Prostate gland (tissue), 2 donors: ENCODE measurements at regions not wholly inside any gene's neighbourhood (a gene's known extent, or its start where the extent isn't known, plus 50 kb on each side); places are given as distances from the start of the nearest gene placed in this dataset.

Experiments
- DNase-seq: peaks from one replicate; pipeline ENCODE4 v3.0.0-alpha.2; 2019; ENCODE audit warnings: low spot score
- H3K27ac ChIP-seq, 2 donors: fragments of 200-600 bp; sonication (generic); 2 replicates each; pipeline ENCODE4 v1.5.1; 2017 to 2019
- H3K27me3 ChIP-seq: fragments of 200-600 bp; sonication (generic); replicated peaks from 2 replicates; pipeline ENCODE4 v1.5.1; 2019; ENCODE audit not compliant: insufficient read depth
- H3K36me3 ChIP-seq, 2 donors: fragments of 200-600 bp; sonication (generic); 1 replicate in 1 of 2; 2 replicates in 1 of 2; pipeline versions ENCODE4 v1.5.1 to v1.8.1; 2017 to 2019
- H3K4me1 ChIP-seq: fragments of 200-600 bp; sonication (generic); replicated peaks from 2 replicates; pipeline ENCODE4 v1.5.1; 2019
- H3K4me3 ChIP-seq, 2 donors: fragments of 200-600 bp; sonication (generic); 2 replicates each; pipeline ENCODE4 v1.5.1; 2017 to 2019
- H3K9me3 ChIP-seq: fragments of 200-600 bp; sonication (generic); 2 replicates; pipeline ENCODE4 v1.5.1; 2017
- POLR2A ChIP-seq: fragments of 450-650 bp; IDR thresholded peaks from one replicate; pipeline ENCODE4 v1.6.1; 2016; ENCODE audit warnings: antibody characterized with exemption, mild to moderate bottlenecking
- POLR2AphosphoS5 ChIP-seq: sonication (generic); formaldehyde crosslinking; IDR thresholded peaks from one replicate; pipeline ENCODE4 v1.6.1; 2017; ENCODE audit warnings: antibody characterized with exemption
- WGBS: methylation state at CpG from one replicate; pipeline ENCODE4 v1.1.5; 2018; 5-methylcytosine and 5-hydroxymethylcytosine counted together
- intact Hi-C: fragments of 100-400 bp; cut with DNase I; formaldehyde crosslinking; loops from one replicate; pipeline ENCODE4 v1.14.2; 2022
- TF ChIP-seq, protein P1 (sequence below), 4 experiments: fragments of 200-600 bp in 2 of 4; fragments of 450-650 bp in 2 of 4; sonication (generic) in 2 of 4; IDR thresholded peaks; 1 replicate in 3 of 4; 2 replicates in 1 of 4; pipeline ENCODE4 v1.5.1; 2016 to 2019; ENCODE audit warnings: antibody characterized with exemption in 4 of 4, mild to moderate bottlenecking in 2 of 4, moderate library complexity in 2 of 4

DNA sequence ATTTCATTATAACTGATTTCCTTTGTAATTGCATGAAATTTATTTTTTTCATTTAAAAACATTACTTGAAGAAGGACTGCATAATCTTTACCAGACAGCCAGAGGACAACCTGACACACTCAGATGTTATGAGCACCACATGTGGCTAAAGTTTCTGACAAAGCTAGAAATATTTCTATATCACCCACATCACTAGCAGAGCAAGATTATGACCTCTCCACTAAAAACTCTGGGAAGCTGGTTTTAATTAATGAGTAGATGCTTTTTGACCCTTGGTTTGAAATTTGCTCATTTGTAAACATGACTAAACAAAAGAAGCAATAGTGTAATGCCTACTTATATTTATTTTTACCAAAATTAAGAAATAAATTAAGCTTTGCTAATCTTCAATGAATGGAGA lies 661.5 kb upstream of the EPHA5 start:
- no peaks in the 10 kb centered on the region for H3K36me3 ChIP-seq
- TF ChIP-seq POLR2AphosphoS5, result no peak
- no peak for TF ChIP-seq POLR2A
- TF ChIP-seq, protein P1, sequence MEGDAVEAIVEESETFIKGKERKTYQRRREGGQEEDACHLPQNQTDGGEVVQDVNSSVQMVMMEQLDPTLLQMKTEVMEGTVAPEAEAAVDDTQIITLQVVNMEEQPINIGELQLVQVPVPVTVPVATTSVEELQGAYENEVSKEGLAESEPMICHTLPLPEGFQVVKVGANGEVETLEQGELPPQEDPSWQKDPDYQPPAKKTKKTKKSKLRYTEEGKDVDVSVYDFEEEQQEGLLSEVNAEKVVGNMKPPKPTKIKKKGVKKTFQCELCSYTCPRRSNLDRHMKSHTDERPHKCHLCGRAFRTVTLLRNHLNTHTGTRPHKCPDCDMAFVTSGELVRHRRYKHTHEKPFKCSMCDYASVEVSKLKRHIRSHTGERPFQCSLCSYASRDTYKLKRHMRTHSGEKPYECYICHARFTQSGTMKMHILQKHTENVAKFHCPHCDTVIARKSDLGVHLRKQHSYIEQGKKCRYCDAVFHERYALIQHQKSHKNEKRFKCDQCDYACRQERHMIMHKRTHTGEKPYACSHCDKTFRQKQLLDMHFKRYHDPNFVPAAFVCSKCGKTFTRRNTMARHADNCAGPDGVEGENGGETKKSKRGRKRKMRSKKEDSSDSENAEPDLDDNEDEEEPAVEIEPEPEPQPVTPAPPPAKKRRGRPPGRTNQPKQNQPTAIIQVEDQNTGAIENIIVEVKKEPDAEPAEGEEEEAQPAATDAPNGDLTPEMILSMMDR (IDR thresholded peaks at IDR 0.05), result no peak
- H3K4me3 ChIP-seq, result no peak overlapping the region
- no peaks in the 10 kb centered on the region for H3K4me1 ChIP-seq
- DNase-seq, result no peak
- no peaks in the 10 kb centered on the region for H3K27me3 ChIP-seq
- H3K27ac ChIP-seq, result no peak overlapping the region
- no peaks in the 10 kb centered on the region for H3K9me3 ChIP-seq
- intact Hi-C loops, result no loop called here

DNA sequence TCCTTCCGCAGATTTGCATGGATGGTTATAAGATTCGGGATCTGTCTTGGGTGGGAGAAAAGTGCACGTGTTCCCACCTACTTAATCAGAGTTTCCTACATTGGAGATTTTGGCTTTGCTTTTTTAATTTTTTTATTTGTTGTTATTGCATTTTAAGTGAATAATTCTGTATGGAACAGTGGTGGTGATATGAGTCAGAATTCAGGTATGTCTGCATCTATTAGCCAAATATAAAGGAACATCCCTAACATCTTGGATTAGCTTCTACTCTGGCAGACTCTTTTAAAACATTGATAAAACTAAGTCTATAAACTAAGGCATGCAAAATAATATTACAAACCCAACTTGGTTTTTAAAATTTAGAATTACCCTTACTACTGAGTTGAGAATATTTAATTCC lies 659.8 kb upstream of the EPHA5 start:
- DNase-seq, result no peak
- TF ChIP-seq, protein P1 (IDR thresholded peaks at IDR 0.05), result no peak
- TF ChIP-seq POLR2A (no peak), POLR2AphosphoS5 (no peak)
- WGBS, result 90% methylated on average over 3 of the region's 3 CpGs
- intact Hi-C loops, result no loop called here
- H3K36me3 ChIP-seq, result no peaks in the 10 kb centered on the region
- H3K4me3 ChIP-seq, result no peak overlapping the region
- no peaks in the 10 kb centered on the region for H3K9me3 ChIP-seq
- H3K27ac ChIP-seq, result no peak overlapping the region
- H3K4me1 ChIP-seq, result no peaks in the 10 kb centered on the region
- no peaks in the 10 kb centered on the region for H3K27me3 ChIP-seq

DNA sequence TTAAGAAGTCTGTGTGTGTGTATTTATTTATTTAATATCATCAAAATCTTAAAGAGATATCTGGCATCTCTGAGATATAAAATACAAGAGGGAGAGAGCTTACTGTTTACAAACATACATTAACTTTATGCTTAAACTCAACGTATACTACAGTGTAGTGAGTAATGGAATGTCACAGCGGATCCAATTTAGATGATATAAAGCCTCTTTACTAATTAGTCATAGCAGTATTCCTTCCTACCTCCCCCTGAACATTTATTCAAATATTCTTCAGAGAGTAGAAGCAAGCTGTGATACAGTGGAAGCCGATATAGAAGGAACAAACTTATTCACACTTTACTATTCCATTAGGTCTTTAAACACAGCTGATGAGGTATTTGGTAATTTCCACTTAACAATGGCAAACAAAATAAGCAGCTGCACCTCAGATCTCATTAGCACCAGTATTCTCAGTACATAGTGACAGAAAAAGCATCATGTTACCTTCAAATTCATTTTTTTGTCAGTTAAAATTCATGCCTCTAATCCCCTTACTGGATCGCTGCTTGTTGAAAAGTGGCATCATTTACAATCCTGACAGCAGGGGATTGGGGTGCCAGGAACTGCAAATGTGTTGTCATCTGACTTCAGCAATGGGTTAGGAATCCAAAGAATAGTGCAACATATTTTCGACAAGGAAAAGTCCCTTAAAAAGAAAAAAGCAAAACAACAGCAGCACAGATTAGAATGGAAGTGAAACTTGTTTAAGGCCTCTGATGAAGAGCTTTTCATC lies 658.7 kb upstream of the EPHA5 start:
- Histone ChIP-seq H3K9me3 (no peaks in the 10 kb centered on the region), H3K36me3 (no peaks in the 10 kb centered on the region), H3K4me1 (no peaks in the 10 kb centered on the region), H3K27me3 (no peaks in the 10 kb centered on the region), H3K4me3 (no peak overlapping the region), H3K27ac (no peak overlapping the region)
- intact Hi-C loops, result no loop called here
- DNase-seq, result no peak
- TF ChIP-seq, protein P1 (IDR thresholded peaks at IDR 0.05), result no peak
- TF ChIP-seq POLR2A, result no peak
- TF ChIP-seq POLR2AphosphoS5, result no peak
- WGBS, result 68% methylated on average over 5 of the region's 5 CpGs

DNA sequence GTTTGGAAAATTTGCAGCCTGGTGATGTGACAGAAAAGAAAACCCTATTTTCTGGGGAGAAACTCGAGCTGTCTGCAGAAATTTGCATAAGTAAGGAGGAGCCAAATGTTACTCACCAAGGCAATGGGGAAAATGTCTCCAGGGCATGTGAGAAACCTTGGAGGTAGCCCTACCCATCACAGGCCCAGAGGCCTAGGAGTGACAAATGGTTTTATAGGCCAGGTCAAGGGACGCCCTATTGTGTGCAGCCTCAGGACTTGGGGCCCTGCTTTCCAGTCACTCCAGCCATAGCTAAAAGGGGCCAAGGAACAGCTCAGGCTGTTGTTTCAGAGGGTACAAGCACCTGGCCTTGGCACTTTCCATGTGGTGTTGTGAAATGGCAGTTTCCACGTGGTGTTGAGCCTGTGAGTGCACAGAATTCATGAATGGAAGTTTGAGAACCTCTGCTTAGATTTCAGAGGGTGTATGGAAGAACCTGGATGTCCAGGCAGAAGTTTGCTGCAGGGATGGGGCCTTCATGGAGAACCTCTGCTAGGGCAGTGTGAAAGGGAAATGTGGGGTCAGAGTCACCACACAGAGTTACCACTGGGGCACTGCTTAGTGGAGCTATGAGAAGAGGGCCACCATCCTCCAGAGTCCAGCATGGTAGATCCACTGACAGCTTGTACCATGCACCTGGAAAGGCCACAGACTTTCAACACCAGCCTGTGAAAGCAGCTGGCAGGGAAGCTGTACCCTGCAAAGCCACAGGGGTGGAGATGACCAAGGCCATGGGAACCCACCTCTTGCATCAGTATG lies 637.6 kb upstream of the EPHA5 start:
- Histone ChIP-seq H3K27me3 (no peaks in the 10 kb centered on the region), H3K4me3 (no peak overlapping the region), H3K27ac (no peak overlapping the region), H3K4me1 (no peaks in the 10 kb centered on the region), H3K9me3 (no peaks in the 10 kb centered on the region), H3K36me3 (no peaks in the 10 kb centered on the region)
- no peak for DNase-seq
- TF ChIP-seq POLR2A (no peak), POLR2AphosphoS5 (no peak)
- TF ChIP-seq, protein P1 (IDR thresholded peaks at IDR 0.05), result no peak
- intact Hi-C loops, result no loop called here
- WGBS, result 74% methylated on average over 3 of the region's 3 CpGs
